AG10803 (cell line): ENCODE measurements at regions not wholly inside any gene's neighbourhood (a gene's known extent, or its start where the extent isn't known, plus 50 kb on each side); places are given as distances from the start of the nearest gene placed in this dataset.

Experiments used
- DNase-seq: peaks from one replicate; pipeline ENCODE4 v3.0.0; 2010; ENCODE audit warnings: low read depth
- H3K4me3 ChIP-seq: 2 replicates; pipeline ENCODE4 v1.5.1; 2011; ENCODE audit warnings: mild to moderate bottlenecking, low read length, control low read depth
- CTCF ChIP-seq: conservative IDR thresholded peaks from 2 replicates; pipeline ENCODE4 v1.5.1; 2011; ENCODE audit warnings: mild to moderate bottlenecking, low read length, control low read depth, inconsistent platforms

GRCh38 chr4:111689214-111689613 lies 456.0 kb upstream of the FAM241A start:
- peak; percentile 85 for DNase-seq
- TF ChIP-seq CTCF = no peak
- H3K4me3 ChIP-seq = no peak overlapping the region

GRCh38 chr4:111689731-111690130 lies 455.5 kb upstream of the FAM241A start:
- no peak overlapping the region for H3K4me3 ChIP-seq
- no peak for TF ChIP-seq CTCF
- peak; percentile 61 for DNase-seq

- no peak for TF ChIP-seq CTCF
- no peak overlapping the region for H3K4me3 ChIP-seq
These were observed 451.5 kb upstream of the FAM241A start for GRCh38 chr4:111693758-111694157.

GRCh38 chr4:111695677-111696076 lies 449.6 kb upstream of the FAM241A start:
- DNase-seq = no peak
- no peak overlapping the region for H3K4me3 ChIP-seq
- TF ChIP-seq CTCF = no peak

More at GRCh38 chr4:111693758-111694157, 451.5 kb upstream of the FAM241A start:
- DNase-seq = no peak

- no peak for TF ChIP-seq CTCF
- no peak overlapping the region for H3K4me3 ChIP-seq
- DNase-seq = no peak
These were observed 448.7 kb upstream of the FAM241A start for GRCh38 chr4:111696505-111696904.

DNA sequence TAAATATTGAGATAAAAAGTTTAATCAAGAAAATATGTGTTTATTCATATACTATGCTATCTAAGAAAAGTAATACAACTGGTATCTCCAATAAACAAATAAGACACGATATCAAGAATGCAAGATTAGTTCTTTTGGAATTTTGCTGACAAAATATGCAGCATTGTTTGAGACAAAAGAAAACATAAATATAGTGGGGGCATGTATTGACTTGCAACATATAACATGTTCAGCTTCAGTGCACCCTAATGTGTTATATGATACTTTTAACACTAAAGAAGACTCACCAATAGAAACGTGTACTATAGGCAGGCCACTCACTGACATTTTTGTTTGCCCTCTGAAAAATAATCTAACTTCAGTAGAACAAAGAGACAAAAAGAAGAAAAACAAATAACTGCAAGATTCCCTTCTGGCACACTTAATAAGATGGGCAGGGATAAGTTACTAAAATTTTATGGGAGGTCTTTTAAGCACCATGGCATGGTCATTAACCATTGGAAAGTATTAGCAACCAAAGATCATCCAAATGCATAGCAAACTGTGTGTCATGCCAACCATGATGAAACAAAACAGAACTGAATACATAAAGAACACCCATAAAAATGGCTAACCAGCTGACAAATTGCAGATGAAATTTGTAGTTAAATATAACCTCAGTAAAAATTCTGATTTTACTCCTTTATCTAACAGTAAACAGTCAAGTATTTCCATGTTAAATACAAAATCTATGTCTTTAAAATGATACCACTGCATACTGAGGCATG lies 447.9 kb upstream of the FAM241A start:
- TF ChIP-seq CTCF = no peak
- no peak for DNase-seq

DNA sequence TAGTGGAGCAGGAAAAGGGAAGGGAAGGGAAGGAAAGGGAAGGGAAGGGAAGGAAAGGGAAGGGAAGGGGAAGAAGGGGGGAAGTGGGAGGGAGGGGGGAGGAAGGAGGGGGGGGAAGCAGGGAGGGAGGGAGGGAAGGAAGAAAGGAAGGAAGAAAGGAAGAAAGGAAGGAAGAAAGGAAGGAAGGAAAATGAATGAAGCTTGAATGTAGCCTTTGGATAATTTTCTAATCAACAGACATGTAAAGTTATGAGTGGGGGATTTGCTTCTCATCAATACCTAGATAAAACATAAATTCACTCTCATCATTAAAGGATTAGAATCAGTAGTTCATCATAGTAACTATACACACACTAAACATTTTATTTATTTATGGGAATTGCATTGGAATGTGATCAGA lies 446.9 kb upstream of the FAM241A start:
- no peak for TF ChIP-seq CTCF
- no peak for DNase-seq
- H3K4me3 ChIP-seq = no peak overlapping the region

More for the DNA sequence above, 447.9 kb upstream of the FAM241A start:
- no peak overlapping the region for H3K4me3 ChIP-seq
